ENCODE measurements at regions not wholly inside any gene's neighbourhood (a gene's known extent, or its start where the extent isn't known, plus 50 kb on each side); places are given as distances from the start of the nearest gene placed in this dataset.

DNA sequence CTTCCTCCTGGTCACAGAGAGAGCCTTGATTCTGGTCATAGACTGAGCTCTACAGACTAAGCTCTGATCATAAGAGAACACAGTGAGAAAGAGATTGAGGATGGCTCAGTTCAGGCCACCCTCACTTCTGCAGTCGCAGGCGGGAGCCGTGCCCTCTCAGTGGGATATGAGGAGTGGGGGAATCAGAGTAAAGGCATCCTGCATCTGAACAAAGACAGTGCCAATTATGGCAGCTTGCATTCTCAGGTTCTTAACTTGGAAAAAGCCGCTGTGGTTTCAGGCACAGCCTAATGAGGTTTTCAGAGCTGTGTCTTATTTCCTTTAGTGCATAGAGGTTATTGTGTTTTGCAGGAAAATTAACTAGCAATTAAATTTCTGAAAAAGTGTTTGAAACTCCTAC lies 134.4 kb upstream of the NLRP1 start:
- DNase-seq (ENCODE audit: low read depth in 4 of 6, low spot score in 6 of 6), result peak in 1 of 6 donors; percentile 66
- no peaks in the 10 kb centered on the region for H3K36me3 ChIP-seq (ENCODE audit: control insufficient read depth, insufficient read depth, low read length)
- WGBS (ENCODE audit: insufficient coverage), result 33% methylated on average over 1 of the region's 4 CpGs

DNA sequence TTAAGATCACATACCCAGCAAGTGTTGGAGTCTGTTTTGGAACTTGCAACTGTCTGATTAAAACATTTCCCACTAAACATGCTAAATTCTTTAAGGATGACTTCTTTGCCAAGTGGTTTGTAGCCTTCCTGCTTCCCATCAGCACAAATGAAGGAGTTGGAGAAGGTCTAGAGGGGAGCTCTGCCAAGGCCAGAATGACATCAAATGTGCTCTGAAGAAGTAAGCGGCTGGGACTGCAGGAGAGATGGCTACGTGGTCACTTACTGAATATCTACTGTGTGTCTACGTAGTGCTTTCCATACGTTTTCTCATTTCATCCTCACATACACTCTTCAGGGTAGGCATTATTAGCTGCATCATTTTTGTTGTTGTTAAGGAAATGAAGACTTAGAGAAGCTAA lies 135.7 kb upstream of the NLRP1 start:
- DNase-seq (ENCODE audit: low read depth in 4 of 6, low spot score in 6 of 6), result no peak
- WGBS (ENCODE audit: insufficient coverage), result 100% methylated on average over 1 of the region's 4 CpGs
- Histone ChIP-seq H3K36me3 (ENCODE audit: control insufficient read depth, insufficient read depth, low read length) (no peaks in the 10 kb centered on the region), H3K9me3 (ENCODE audit: control insufficient read depth, insufficient read depth, low read length) (no peaks in the 10 kb centered on the region), H3K27me3 (ENCODE audit: control insufficient read depth, insufficient read depth, low read length) (no peaks in the 10 kb centered on the region), H3K4me3 (ENCODE audit: low read depth, low read length) (no peak overlapping the region), H3K27ac (ENCODE audit: low read depth, low read length) (no peak overlapping the region), H3K4me1 (ENCODE audit: control insufficient read depth, insufficient read depth, low read length) (no peaks in the 10 kb centered on the region)

More for the DNA sequence above, 134.4 kb upstream of the NLRP1 start:
- no peaks in the 10 kb centered on the region for H3K27me3 ChIP-seq (ENCODE audit: control insufficient read depth, insufficient read depth, low read length)
- no peak overlapping the region for H3K27ac ChIP-seq (ENCODE audit: low read depth, low read length)
- no peak overlapping the region for H3K4me3 ChIP-seq (ENCODE audit: low read depth, low read length)
- no peaks in the 10 kb centered on the region for H3K4me1 ChIP-seq (ENCODE audit: control insufficient read depth, insufficient read depth, low read length)
- H3K9me3 ChIP-seq (ENCODE audit: control insufficient read depth, insufficient read depth, low read length), result no peaks in the 10 kb centered on the region

DNA sequence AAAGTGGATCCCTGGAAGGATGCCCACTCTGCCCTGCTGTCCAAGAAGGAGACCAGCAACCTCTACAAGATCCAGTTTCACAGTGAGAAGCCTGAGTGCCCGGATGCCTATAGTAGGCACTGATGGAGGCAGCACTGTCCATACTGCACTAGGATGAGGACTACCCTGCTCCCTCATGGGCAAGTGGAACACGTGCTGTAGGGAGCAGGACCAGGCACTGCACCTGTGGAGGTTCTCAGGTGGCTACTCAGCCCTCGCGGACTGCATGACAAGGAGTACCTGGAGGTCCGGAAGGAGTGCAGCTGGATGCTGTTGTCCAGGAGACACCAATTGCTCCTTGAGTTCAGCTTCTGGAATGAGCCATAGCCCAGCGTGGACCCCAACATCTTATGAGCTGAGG lies 146.1 kb upstream of the NLRP1 start:
- H3K4me1 ChIP-seq (ENCODE audit: control insufficient read depth, insufficient read depth, low read length), result no peaks in the 10 kb centered on the region
- DNase-seq (ENCODE audit: low read depth in 4 of 6, low spot score in 6 of 6), result no peak
- no peaks in the 10 kb centered on the region for H3K36me3 ChIP-seq (ENCODE audit: control insufficient read depth, insufficient read depth, low read length)
- no peak overlapping the region for H3K4me3 ChIP-seq (ENCODE audit: low read depth, low read length)
- H3K27me3 ChIP-seq (ENCODE audit: control insufficient read depth, insufficient read depth, low read length), result no peaks in the 10 kb centered on the region
- H3K9me3 ChIP-seq (ENCODE audit: control insufficient read depth, insufficient read depth, low read length), result no peaks in the 10 kb centered on the region
- WGBS (ENCODE audit: insufficient coverage), result 88% methylated on average over 6 of the region's 6 CpGs
- H3K27ac ChIP-seq (ENCODE audit: low read depth, low read length), result no peak overlapping the region

DNA sequence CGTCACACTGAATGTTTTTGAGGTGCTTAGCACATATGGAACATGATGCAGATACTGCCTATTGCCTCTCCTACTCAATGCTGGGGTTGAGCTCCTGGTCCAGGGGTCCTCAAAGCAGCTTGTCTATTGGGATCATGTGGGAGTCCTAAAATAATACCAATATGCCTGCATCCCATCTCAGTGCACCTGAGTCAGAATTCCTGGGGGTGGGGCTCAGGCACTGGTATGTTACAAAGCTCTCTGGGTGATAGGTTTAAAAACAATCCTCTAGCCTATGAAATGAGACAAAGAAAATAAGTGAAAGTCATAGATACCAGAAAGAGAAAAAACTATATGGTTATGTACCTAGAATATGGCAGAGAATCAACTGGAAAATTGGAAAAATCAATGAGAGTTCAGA lies 156.6 kb upstream of the NLRP1 start:
- Histone ChIP-seq H3K27me3 (ENCODE audit: control insufficient read depth, insufficient read depth, low read length) (no peaks in the 10 kb centered on the region), H3K36me3 (ENCODE audit: control insufficient read depth, insufficient read depth, low read length) (no peaks in the 10 kb centered on the region)
- WGBS (ENCODE audit: insufficient coverage), result no CpG with 5 or more reads among the region's 1 CpG

DNA sequence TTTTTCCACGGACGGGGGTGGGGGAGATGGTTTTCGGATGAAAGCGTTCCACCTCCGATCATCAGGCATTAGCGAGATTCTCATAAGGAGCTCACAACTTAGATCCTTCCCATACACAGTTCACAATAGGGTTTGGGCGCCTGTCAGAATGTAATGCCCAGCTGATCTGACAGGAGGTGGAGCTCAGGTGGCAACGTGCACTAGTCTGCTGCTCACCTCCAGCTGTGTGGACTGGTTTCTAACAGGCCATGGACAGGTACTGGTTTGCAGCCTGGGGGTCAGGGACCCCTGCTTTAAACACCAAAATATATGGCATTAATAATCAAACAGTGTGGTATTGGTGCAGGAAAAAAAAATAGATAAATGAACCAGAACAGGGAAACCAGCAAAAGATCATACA lies 157.5 kb upstream of the NLRP1 start:
- Histone ChIP-seq H3K36me3 (ENCODE audit: control insufficient read depth, insufficient read depth, low read length) (no peaks in the 10 kb centered on the region), H3K27ac (ENCODE audit: low read depth, low read length) (no peak overlapping the region), H3K4me1 (ENCODE audit: control insufficient read depth, insufficient read depth, low read length) (no peaks in the 10 kb centered on the region), H3K4me3 (ENCODE audit: low read depth, low read length) (no peak overlapping the region), H3K9me3 (ENCODE audit: control insufficient read depth, insufficient read depth, low read length) (no peaks in the 10 kb centered on the region), H3K27me3 (ENCODE audit: control insufficient read depth, insufficient read depth, low read length) (no peaks in the 10 kb centered on the region)
- 100% methylated on average over 1 of the region's 8 CpGs for WGBS (ENCODE audit: insufficient coverage)
- DNase-seq (ENCODE audit: low read depth in 4 of 6, low spot score in 6 of 6), result no peak

More for the DNA sequence above, 156.6 kb upstream of the NLRP1 start:
- Histone ChIP-seq H3K27ac (ENCODE audit: low read depth, low read length) (no peak overlapping the region), H3K4me1 (ENCODE audit: control insufficient read depth, insufficient read depth, low read length) (no peaks in the 10 kb centered on the region), H3K9me3 (ENCODE audit: control insufficient read depth, insufficient read depth, low read length) (no peaks in the 10 kb centered on the region), H3K4me3 (ENCODE audit: low read depth, low read length) (no peak overlapping the region)
- DNase-seq (ENCODE audit: low read depth in 4 of 6, low spot score in 6 of 6), result no peak

DNA sequence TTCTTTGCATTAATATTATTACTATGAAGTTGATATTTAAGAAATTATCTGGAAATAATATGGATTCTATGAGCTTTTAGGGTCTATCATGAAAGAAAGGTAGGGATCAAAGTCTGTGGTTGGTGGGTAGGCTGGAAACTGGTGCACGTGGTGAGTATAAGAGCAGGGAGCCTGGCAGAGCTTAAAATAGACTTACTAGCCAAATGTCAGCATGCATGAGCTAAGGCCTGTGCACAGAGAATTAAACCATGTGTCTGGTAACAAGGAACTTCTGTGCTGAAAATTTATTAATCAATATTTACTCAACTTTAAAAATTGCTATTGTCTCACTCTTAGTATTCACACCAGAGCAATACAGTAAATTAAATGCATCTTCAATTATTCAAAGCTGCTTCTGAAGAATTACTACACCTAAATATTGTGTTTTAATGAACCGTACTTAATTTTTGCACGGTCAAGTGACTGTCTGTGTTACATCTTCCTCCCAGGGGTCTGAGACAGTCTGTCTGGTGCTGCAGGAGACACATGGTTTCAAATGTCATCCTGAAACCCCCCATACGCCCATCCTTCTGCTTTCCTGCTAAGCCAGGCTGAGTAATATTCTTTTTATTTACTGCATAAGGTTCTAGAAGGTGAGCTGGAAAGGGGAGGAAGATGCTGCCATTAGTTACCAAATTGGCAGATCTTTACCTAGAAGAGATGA lies 161.0 kb upstream of the NLRP1 start:
- H3K4me3 ChIP-seq (ENCODE audit: low read depth, low read length), result no peak overlapping the region
- H3K4me1 ChIP-seq (ENCODE audit: control insufficient read depth, insufficient read depth, low read length), result no peaks in the 10 kb centered on the region
- H3K27me3 ChIP-seq (ENCODE audit: control insufficient read depth, insufficient read depth, low read length), result no peaks in the 10 kb centered on the region
- peak in 1 of 6 donors; percentile 31 for DNase-seq (ENCODE audit: low read depth in 4 of 6, low spot score in 6 of 6)
- H3K9me3 ChIP-seq (ENCODE audit: control insufficient read depth, insufficient read depth, low read length), result no peaks in the 10 kb centered on the region
- H3K36me3 ChIP-seq (ENCODE audit: control insufficient read depth, insufficient read depth, low read length), result no peaks in the 10 kb centered on the region
- H3K27ac ChIP-seq (ENCODE audit: low read depth, low read length), result no peak overlapping the region
- WGBS (ENCODE audit: insufficient coverage), result 30% methylated on average over 3 of the region's 4 CpGs

DNA sequence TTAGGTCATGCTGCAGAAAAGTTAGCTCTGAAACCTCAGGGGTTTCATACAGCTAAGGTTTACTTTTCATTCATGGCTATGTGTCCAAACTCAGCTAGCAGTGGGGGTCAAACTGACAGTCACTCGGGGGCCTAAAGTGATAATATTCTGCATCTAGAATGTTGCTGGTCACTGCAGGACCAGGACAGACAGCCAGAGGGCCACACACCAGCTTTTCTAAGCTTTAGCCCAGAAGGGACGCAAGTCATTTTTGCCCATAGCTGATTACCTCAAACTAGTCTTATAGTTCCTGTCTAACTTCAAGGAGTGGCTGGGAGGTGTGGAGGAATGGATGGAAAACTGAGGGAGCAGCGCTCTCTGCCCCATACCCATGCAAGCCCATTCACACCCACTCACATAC lies 163.0 kb upstream of the NLRP1 start:
- Histone ChIP-seq H3K36me3 (ENCODE audit: control insufficient read depth, insufficient read depth, low read length) (no peaks in the 10 kb centered on the region), H3K4me1 (ENCODE audit: control insufficient read depth, insufficient read depth, low read length) (no peaks in the 10 kb centered on the region), H3K27ac (ENCODE audit: low read depth, low read length) (no peak overlapping the region), H3K27me3 (ENCODE audit: control insufficient read depth, insufficient read depth, low read length) (no peaks in the 10 kb centered on the region), H3K4me3 (ENCODE audit: low read depth, low read length) (no peak overlapping the region), H3K9me3 (ENCODE audit: control insufficient read depth, insufficient read depth, low read length) (no peaks in the 10 kb centered on the region)
- WGBS (ENCODE audit: insufficient coverage), result 70% methylated on average over 1 of the region's 3 CpGs
- no peak for DNase-seq (ENCODE audit: low read depth in 4 of 6, low spot score in 6 of 6)

DNA sequence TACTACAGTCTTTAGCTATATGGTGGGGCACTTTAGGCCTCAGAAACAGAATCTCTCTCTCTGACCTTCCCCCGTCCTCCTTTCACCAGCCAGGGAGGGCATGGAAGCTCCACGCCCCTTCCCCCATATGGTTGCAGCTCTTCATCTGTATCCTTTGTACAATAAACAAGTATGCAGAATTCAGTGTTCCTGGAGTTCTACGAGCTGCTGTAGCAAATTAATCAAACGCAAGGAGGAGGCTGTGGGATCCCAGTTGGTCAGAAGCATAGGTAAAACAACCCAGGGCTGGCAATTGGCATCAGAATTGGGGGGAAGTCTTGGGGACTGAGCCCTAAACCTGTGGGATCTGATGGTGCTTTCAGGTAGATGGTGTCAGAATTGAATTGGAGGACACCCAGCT lies 163.7 kb upstream of the NLRP1 start:
- no peak overlapping the region for H3K4me3 ChIP-seq (ENCODE audit: low read depth, low read length)
- no peak for DNase-seq (ENCODE audit: low read depth in 4 of 6, low spot score in 6 of 6)
- no peaks in the 10 kb centered on the region for H3K9me3 ChIP-seq (ENCODE audit: control insufficient read depth, insufficient read depth, low read length)
- WGBS (ENCODE audit: insufficient coverage), result 95% methylated on average over 2 of the region's 4 CpGs
- H3K27me3 ChIP-seq (ENCODE audit: control insufficient read depth, insufficient read depth, low read length), result no peaks in the 10 kb centered on the region
- no peaks in the 10 kb centered on the region for H3K36me3 ChIP-seq (ENCODE audit: control insufficient read depth, insufficient read depth, low read length)
- H3K27ac ChIP-seq (ENCODE audit: low read depth, low read length), result no peak overlapping the region
- H3K4me1 ChIP-seq (ENCODE audit: control insufficient read depth, insufficient read depth, low read length), result no peaks in the 10 kb centered on the region

DNA sequence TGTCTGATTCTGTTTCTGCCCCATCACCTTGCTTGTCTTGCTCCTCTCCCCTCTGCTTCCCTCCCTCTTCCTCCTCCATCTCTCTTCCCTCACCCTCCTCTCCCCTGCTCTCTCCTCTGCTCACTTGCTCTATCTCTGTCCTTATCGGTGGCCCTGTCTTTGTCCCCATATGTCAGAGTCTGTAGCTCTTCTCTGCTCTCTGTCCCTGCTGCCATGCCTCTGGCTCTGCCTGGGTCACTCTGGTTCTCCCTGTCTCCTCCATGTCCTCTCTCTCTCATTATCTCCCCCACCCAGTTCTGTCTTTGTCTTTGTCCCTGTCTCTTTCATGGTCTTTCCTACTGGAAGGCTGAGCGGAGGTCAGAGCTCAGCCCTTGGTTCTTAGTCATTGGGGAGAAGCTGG lies 169.1 kb upstream of the NLRP1 start:
- H3K36me3 ChIP-seq (ENCODE audit: control insufficient read depth, insufficient read depth, low read length), result no peaks in the 10 kb centered on the region

DNA sequence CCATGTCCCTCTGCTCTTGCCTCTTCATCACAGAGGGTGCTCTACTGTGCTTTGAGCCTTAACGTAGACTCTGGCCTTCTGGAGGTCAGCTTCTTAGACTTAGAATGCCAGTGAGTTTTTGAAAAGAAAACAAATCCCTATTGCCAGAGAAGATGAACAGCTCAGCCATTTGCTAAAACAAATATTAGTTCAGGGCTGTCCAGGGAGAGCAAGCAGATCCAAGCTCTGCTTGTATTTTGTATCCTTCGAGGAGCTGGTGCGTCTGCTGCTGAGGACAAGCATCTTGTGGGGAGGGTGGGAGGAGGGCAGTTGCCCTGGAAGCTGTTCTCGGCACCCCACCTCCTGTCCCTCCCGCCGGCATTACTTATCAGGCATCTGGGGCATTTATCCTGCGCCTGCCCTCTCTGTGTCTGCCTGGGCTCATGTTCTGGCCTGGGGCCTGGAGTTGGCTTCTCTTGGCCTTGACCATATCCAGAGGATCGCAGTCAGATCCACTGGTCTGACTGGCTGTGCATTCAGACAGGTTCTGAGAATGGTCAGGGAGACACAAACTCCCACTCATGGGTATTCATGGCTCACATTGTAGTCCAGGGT lies 173.1 kb upstream of the NLRP1 start:
- H3K4me3 ChIP-seq (ENCODE audit: low read depth, low read length), result no peak overlapping the region
- H3K4me1 ChIP-seq (ENCODE audit: control insufficient read depth, insufficient read depth, low read length), result peaks cover 4% of the 10 kb centered on the region
- no peak overlapping the region for H3K27ac ChIP-seq (ENCODE audit: low read depth, low read length)
- no peaks in the 10 kb centered on the region for H3K36me3 ChIP-seq (ENCODE audit: control insufficient read depth, insufficient read depth, low read length)
- 80% methylated on average over 6 of the region's 8 CpGs for WGBS (ENCODE audit: insufficient coverage)
- H3K9me3 ChIP-seq (ENCODE audit: control insufficient read depth, insufficient read depth, low read length), result no peaks in the 10 kb centered on the region
- no peaks in the 10 kb centered on the region for H3K27me3 ChIP-seq (ENCODE audit: control insufficient read depth, insufficient read depth, low read length)
- no peak for DNase-seq (ENCODE audit: low read depth in 4 of 6, low spot score in 6 of 6)

More for the DNA sequence above, 169.1 kb upstream of the NLRP1 start:
- no peaks in the 10 kb centered on the region for H3K27me3 ChIP-seq (ENCODE audit: control insufficient read depth, insufficient read depth, low read length)
- WGBS (ENCODE audit: insufficient coverage), result 84% methylated on average over 2 of the region's 2 CpGs
- DNase-seq (ENCODE audit: low read depth in 4 of 6, low spot score in 6 of 6), result no peak
- H3K27ac ChIP-seq (ENCODE audit: low read depth, low read length), result no peak overlapping the region
- H3K4me3 ChIP-seq (ENCODE audit: low read depth, low read length), result no peak overlapping the region
- no peaks in the 10 kb centered on the region for H3K9me3 ChIP-seq (ENCODE audit: control insufficient read depth, insufficient read depth, low read length)
- H3K4me1 ChIP-seq (ENCODE audit: control insufficient read depth, insufficient read depth, low read length), result peaks cover 4% of the 10 kb centered on the region

Data from spinal cord (tissue), 9 donors.